H1 (cell line): ENCODE measurements at regions not wholly inside any gene's neighbourhood (a gene's known extent, or its start where the extent isn't known, plus 50 kb on each side); places are given as distances from the start of the nearest gene placed in this dataset.

Source experiments
- BACH1 ChIP-seq: IDR thresholded peaks from 2 replicates; pipeline ENCODE4 v1.6.1; 2012; ENCODE audit warnings: low read length, improper control_type of control experiment
- CBX5 ChIP-seq: fragments of 300-800, 300-1000 bp; sonication (generic); IDR thresholded peaks from 2 replicates; pipeline ENCODE4 v1.7.1; 2016; ENCODE audit warnings: antibody characterized with exemption, low read length, low read depth
- CHD2 ChIP-seq: IDR thresholded peaks from 2 replicates; pipeline ENCODE4 v1.6.1; 2012; ENCODE audit warnings: low read length, improper control_type of control experiment
- EZH2 ChIP-seq: fragments of 200-600 bp; sonication (generic); IDR thresholded peaks from 2 replicates; pipeline ENCODE4 v1.7.1; 2012; ENCODE audit warnings: low read depth, mild to moderate bottlenecking, moderate library complexity, low read length, inconsistent platforms; ENCODE audit not compliant: severe bottlenecking
- JUND ChIP-seq: IDR thresholded peaks from 2 replicates; pipeline ENCODE4 v1.6.1; 2011; ENCODE audit warnings: mild to moderate bottlenecking, improper control_type of control experiment, low read length
- POLR2A ChIP-seq, 2 experiments: IDR thresholded peaks; 1 replicate in 1 of 2; 2 replicates in 1 of 2; pipeline ENCODE4 v1.6.1; 2011; ENCODE audit warnings: low read depth in 2 of 2, low read length in 2 of 2, mild to moderate bottlenecking in 2 of 2; ENCODE audit errors: control extremely low read depth in 1 of 2
- POLR2AphosphoS5 ChIP-seq: IDR thresholded peaks from 2 replicates; pipeline ENCODE4 v1.6.1; 2011; ENCODE audit warnings: low read depth, low read length
- TAF1 ChIP-seq: IDR thresholded peaks from 2 replicates; pipeline ENCODE4 v1.6.1; 2011; ENCODE audit warnings: mild to moderate bottlenecking, low read depth, low read length
- TEAD4 ChIP-seq: IDR thresholded peaks from 2 replicates; pipeline ENCODE4 v1.6.1; 2012; ENCODE audit warnings: low read depth, low read length, inconsistent platforms, mixed read lengths
- TF ChIP-seq, protein P1 (sequence below), 3 experiments: IDR thresholded peaks; 1 replicate in 2 of 3; 2 replicates in 1 of 3; pipeline versions ENCODE4 v1.5.1 to v1.6.1; 2011; ENCODE audit warnings: low read length in 3 of 3, mild to moderate bottlenecking in 3 of 3, inconsistent platforms in 2 of 3, low read depth in 1 of 3, moderate library complexity in 1 of 3; ENCODE audit not compliant: insufficient read depth in 1 of 3; ENCODE audit errors: control extremely low read depth in 1 of 3

DNA sequence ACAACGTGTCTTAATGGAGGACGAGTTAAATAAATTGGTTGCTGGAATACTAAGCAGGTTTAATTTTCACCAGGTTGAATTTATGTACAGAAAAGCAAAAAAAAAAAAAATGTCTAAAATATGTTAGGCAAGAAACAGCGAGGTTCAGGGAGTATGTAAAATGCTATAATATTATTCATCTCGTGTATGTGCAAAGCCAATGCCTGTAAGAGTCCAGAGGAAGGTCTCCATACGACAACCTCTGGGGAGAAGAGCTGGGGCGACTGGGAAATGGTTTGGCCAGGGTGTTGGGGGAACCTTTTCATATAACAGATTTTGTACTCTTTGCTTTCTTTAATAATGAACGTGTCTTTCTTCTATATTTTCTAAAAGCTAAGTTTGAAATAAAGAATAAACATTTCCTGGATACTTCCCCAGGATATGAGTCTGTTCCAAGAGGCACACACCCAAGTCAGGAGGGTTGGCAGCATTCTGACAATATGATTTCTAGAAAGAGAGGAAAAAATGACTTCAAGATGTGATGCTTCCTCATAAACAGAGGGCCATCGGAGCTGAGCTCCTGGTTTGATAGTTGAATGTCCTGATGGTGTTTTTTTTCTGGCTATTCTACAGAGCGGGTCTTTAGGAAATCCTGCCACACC is 208.6 kb upstream of the MGMT start:
- TF ChIP-seq, protein P1, sequence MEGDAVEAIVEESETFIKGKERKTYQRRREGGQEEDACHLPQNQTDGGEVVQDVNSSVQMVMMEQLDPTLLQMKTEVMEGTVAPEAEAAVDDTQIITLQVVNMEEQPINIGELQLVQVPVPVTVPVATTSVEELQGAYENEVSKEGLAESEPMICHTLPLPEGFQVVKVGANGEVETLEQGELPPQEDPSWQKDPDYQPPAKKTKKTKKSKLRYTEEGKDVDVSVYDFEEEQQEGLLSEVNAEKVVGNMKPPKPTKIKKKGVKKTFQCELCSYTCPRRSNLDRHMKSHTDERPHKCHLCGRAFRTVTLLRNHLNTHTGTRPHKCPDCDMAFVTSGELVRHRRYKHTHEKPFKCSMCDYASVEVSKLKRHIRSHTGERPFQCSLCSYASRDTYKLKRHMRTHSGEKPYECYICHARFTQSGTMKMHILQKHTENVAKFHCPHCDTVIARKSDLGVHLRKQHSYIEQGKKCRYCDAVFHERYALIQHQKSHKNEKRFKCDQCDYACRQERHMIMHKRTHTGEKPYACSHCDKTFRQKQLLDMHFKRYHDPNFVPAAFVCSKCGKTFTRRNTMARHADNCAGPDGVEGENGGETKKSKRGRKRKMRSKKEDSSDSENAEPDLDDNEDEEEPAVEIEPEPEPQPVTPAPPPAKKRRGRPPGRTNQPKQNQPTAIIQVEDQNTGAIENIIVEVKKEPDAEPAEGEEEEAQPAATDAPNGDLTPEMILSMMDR (IDR thresholded peaks at IDR 0.05; ENCODE audit: control extremely low read depth in 1 of 3, insufficient read depth in 1 of 3, low read depth in 1 of 3, low read length in 3 of 3): no peak
- TF ChIP-seq POLR2AphosphoS5 (no peak), EZH2 (no peak), CBX5 (no peak), JUND (no peak), TEAD4 (no peak), CHD2 (no peak), BACH1 (no peak), POLR2A (IDR thresholded peaks at IDR 0.05; ENCODE audit: control extremely low read depth in 1 of 2, low read depth in 2 of 2, low read length in 2 of 2) (no peak), TAF1 (no peak)
